Astrocyte of the cerebellum (primary cell): ENCODE measurements at regions not wholly inside any gene's neighbourhood (a gene's known extent, or its start where the extent isn't known, plus 50 kb on each side); places are given as distances from the start of the nearest gene placed in this dataset.

Experiments used
- DNase-seq: peaks from one replicate; pipeline ENCODE4 v3.0.0-alpha.2; 2011; ENCODE audit warnings: low read depth
- H3K4me3 ChIP-seq: 2 replicates; pipeline ENCODE4 v1.5.1; 2011; ENCODE audit warnings: mild to moderate bottlenecking, low read depth, low read length, moderate library complexity
- in situ Hi-C: cut with HindIII; loops from 2 replicates; pipeline ENCODE4 v1.10.0; 2017; ENCODE audit warnings: low sequenced_read_pairs
- TF ChIP-seq, protein P1 (sequence below): IDR thresholded peaks from 2 replicates; pipeline ENCODE4 v1.5.1; 2012; ENCODE audit warnings: low read length, low read depth, moderate library complexity, mild to moderate bottlenecking; ENCODE audit errors: missing control alignments

- no peak for DNase-seq
- H3K4me3 ChIP-seq, result no peak overlapping the region
- in situ Hi-C loops, result no loop called here
- TF ChIP-seq, protein P1, sequence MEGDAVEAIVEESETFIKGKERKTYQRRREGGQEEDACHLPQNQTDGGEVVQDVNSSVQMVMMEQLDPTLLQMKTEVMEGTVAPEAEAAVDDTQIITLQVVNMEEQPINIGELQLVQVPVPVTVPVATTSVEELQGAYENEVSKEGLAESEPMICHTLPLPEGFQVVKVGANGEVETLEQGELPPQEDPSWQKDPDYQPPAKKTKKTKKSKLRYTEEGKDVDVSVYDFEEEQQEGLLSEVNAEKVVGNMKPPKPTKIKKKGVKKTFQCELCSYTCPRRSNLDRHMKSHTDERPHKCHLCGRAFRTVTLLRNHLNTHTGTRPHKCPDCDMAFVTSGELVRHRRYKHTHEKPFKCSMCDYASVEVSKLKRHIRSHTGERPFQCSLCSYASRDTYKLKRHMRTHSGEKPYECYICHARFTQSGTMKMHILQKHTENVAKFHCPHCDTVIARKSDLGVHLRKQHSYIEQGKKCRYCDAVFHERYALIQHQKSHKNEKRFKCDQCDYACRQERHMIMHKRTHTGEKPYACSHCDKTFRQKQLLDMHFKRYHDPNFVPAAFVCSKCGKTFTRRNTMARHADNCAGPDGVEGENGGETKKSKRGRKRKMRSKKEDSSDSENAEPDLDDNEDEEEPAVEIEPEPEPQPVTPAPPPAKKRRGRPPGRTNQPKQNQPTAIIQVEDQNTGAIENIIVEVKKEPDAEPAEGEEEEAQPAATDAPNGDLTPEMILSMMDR, result no peak
These were observed 118.3 kb downstream of the KLF6 start for GRCh38 chr10:3666525-3667302.

DNA sequence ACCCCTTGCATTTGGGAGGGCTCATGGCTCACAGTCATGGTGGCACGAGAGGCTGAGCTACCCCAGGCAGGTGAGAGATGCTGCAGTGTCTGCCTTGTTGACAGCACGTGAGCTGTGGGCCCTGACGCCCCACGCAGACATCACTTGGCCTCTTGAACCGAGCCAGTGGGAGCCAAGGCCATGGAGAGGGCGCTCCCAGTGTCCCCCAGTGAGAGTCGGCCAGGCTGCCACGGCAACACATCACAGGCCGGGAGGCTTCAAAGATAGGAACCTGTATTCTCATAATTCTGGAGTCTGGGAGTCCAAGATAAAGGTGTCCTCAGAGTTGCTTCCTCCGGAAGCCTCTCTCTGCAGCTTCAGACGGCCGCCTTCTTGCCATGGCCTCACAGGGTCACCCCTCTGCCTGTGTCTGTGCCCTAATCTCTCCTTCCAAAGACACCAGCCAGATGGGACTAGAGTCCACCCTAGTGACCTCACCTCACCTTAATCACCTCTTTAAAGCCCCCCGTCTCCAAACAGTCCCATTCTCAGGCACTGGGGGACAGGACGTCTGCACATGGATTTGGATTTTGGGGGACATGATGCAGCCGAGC lies 119.6 kb downstream of the KLF6 start:
- DNase-seq, result no peak
- in situ Hi-C loops, result no loop called here
- no peak overlapping the region for H3K4me3 ChIP-seq
- TF ChIP-seq, protein P1, result no peak

DNA sequence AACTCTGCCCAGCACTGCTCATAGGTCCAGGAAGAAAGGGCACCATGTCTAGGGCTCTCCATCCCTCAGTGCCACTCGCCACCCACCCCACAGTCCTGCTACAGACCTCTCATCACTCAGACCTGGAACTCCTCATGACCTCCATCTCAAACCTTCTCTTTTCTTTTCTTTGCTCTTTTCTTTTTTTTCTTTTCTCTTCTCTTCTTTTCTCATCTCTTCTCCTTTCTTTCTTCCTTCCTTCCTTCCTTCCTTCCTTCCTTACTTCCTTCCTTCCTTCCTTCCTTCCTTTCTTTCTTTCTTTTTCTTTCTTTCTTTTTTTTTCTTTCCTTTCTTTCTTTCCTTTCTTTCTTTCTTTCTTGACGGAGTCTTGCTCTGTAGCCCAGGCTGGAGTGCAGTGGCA lies 122.2 kb downstream of the KLF6 start:
- in situ Hi-C loops, result no loop called here
- no peak for DNase-seq
- TF ChIP-seq, protein P1, result no peak
- no peak overlapping the region for H3K4me3 ChIP-seq

GRCh38 chr10:3661271-3661670 lies 123.7 kb downstream of the KLF6 start:
- TF ChIP-seq, protein P1, result no peak
- in situ Hi-C loops, result no loop called here
- H3K4me3 ChIP-seq, result no peak overlapping the region
- no peak for DNase-seq

GRCh38 chr10:3660753-3661152 lies 124.3 kb downstream of the KLF6 start:
- DNase-seq, result no peak
- in situ Hi-C loops, result no loop called here
- TF ChIP-seq, protein P1, result no peak

DNA sequence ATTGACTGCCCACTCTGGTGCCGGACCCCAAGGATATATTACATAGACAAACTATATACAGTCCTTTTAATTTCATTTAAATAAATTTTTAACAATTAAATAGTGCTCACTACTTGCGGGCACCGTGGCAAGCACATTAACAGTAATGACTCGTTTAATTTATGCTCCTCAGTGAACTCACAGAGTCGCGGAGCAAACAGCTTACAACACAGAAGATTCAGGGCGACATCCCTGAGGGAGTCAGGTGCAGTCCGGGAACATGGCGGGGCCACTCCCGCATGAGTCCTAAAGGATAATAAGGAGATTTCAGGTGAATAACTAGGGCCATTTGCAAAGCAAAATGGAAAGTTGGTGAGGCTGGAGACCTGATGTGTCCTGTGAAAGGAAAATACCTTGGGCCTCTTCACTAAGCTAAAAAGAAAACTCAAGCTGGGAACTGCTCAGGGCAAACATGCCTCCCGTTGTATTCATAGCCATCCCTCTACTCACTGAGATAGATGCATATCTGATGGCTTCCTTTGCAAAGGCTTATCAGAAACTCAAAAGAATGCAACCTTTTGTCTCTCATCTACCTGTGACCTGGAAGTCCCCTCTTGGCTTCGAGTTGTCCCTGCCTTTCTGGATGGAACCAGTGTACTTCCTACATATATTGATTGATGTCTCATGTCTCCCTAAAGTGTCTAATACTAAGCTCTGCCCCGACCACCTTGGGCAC lies 125.6 kb downstream of the KLF6 start:
- TF ChIP-seq, protein P1, result no peak
- no peak overlapping the region for H3K4me3 ChIP-seq
- DNase-seq, result no peak
- in situ Hi-C loops, result no loop called here

More at GRCh38 chr10:3660753-3661152, 124.3 kb downstream of the KLF6 start:
- no peak overlapping the region for H3K4me3 ChIP-seq
